GM19240 (cell line): ENCODE measurements at regions not wholly inside any gene's neighbourhood (a gene's known extent, or its start where the extent isn't known, plus 50 kb on each side); places are given as distances from the start of the nearest gene placed in this dataset.
"Not testable (repeated sequence)": the region's sequence is repeated elsewhere in the genome, so short reads cannot be mapped to it uniquely, and the experiment has no call there.

ENCODE experiments used
- DNase-seq: peaks from one replicate; pipeline ENCODE4 v3.0.0; 2011; ENCODE audit warnings: low spot score; ENCODE audit not compliant: insufficient read length

DNA sequence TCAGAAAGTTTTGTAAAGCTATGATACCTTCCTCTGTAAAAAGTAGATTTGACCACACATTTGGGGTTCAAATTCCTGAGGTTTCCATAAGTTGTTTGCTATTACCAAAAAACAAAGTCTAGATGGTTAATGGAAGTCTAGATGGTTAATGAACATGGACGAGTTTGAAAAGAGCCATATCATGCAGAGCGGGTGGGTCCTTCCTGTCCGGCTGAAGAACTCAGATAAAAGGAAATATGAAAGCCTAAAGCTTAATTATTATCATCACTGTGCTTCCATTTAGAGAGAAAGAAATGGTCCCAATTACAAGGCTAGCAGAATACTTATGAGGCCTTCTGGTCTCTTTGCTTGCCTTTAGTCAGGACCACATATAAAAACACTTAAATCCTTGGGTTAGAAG is 132.1 kb upstream of the SATB1 start:
- DNase-seq = no peak

- no peak for DNase-seq
Measured at GRCh38 chr3:18556503-18557135, 131.5 kb upstream of the SATB1 start.

DNA sequence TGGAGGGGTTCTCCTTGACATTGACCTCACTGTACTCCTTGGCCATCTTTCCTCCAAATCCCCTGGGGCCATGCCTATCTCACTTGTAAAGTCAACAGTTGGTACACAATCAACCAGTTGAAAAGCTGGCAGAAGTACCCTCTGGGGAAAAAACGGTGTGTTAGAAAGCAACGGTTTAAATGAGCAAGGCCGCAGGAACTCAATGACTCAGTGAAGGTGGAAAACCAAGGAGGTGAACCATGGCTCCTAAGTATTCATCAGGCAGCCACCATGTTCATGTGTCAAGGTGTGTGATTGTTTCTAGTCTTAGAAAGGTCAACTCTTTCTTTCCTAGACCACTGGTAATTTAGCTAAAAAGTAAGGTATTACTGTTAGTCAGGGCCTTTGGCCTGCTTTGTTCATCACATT is 130.9 kb upstream of the SATB1 start:
- no peak for DNase-seq

GRCh38 chr3:18552579-18553105 is 127.5 kb upstream of the SATB1 start:
- DNase-seq = not testable (repeated sequence)

DNA sequence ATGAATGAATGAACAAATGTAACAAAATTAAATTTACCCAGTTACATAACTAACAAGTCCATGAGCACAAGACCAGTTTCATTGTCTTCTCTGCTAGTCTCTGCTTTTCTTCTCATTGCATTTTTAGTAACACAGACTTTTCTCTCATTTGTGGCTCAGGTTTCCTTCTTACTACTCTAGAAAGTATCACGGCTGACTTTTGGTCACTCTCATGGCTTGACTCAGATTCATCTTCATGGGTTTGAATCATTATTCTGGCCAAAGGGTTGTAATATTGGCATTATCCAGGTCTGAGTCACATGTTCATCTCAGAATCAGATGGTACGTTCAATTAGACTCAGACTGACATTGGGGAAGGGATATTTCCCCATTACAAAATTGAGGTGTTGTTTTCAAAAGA is 121.5 kb upstream of the SATB1 start:
- DNase-seq = no peak

DNA sequence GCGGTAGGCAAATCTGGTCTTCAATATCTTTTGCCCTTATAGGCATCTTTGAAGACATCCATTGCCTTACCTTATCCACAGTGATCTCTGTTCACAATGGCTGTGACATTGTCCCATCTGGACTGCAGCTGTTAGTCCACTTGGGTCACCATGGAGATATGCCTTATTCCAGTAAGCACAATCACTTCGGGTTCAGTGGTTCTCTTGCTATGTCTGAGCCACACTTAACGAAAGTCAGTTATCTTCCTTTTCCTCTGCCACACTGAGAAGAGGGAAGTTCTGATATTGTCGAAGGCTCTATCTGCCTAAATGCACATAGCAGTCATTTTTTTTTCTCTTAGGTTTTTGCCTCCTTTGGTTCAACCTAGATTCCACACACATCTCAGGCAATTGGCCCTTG is 119.0 kb upstream of the SATB1 start:
- no peak for DNase-seq

DNA sequence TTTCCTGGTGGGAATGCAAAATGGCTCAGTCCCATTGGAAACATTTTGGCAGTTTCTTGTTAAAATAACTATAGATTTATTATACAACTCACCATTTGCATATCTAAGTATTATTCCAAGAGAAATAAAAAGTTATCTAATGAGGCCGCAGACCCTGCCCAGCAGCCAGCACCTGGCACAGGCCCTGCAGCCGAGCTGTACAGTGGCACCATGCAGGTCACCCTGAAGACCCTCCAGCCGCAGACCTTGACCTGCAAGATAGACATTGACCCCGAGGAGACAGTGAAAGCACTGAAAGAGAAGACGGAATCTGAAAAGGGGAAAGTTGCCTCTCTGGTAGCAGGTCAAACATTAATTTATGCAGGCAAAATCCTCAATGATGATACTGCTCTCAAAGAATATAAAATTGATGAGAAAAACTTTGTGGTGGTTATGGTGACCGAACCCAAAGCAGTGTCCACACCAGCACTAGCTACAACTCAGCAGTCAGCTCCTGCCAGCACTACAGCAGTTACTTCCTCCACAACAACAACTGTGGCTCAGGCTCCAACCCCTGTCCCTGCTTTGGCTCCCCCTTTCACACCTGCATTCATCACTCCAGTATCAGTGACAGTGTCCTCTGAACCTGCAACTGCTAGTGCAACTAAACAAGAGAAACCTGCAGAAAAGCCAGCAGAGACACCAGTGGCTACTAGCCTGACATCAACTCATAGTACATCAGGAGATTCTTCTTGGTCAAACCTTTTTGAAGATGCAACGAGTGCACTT is 113.5 kb upstream of the SATB1 start:
- DNase-seq = no peak

GRCh38 chr3:18533039-18533438 is 107.9 kb upstream of the SATB1 start:
- no peak for DNase-seq

DNA sequence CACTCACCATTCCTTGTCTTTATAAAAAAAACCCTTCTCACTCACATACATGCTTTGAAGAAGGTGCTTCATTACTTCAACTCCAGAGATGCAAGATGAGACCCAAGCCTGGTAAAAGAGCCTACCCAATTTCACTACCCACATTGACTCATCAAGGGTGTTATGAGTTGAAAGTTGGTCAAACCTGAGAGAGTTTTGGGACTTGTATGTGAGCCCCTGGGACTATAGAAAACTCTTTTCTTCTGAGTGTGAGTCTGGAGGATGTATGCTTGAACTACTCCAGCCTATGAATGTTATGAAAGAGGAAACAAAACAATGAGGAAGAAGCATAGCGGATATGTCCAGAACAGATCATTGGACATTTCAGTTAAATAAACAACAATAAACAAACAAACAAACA is 106.5 kb upstream of the SATB1 start:
- DNase-seq = no peak

DNA sequence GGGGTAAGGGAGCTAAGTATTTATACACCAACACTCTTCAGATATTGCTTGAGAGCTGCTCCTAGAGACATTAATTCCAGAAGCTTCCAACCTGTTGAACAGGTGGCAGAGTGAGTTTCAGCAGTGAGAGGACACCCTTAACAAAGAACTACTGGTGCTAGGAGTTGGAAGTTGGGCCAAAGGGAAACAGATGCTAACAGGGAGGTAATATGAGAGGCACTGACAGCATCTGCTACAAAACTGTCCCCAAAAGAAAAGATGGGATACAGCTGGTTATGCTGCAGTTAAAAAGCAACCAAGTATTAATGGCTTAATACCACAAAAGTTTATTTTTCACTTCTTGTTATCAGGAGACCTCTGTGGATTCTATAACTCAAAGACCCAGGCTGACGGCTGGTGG is 104.5 kb upstream of the SATB1 start:
- no peak for DNase-seq

DNA sequence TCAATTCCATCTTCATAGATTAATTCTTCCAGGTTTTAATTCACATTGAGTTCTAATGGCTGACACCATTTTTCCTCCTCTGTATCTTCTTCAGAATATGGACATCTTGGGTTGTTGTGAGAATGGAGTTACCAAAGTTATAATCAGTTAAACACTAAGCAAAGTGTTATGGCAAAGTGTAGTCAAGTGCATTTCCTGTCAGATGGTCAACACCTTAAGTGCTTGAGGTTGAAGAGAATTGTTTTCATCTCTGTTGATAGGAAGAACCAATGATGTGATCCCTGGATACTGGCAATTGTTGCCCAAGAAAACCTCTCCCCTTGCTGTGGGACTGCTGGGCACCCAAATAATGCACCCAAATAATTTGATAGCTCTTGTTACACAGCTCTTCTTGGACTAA is 102.6 kb upstream of the SATB1 start:
- no peak for DNase-seq

DNA sequence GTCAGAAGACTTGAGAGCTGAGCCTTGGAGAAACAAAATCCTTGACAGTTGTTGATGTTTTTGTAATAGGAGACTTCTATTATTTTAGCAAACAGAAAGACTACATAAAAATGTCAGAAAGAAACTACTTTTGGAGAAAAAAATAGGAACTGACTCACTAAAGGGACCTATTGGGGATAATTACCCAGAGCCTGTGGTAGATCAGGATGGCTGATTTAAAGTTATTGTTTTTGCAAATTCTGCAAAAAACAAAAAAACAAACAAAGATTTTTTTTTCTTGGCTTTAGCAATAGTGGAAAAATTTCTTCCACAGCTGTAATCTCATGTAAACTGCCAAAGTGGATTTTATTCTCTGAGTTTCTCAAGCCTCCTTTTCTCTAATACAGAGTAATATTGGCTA is 101.5 kb upstream of the SATB1 start:
- no peak for DNase-seq

DNA sequence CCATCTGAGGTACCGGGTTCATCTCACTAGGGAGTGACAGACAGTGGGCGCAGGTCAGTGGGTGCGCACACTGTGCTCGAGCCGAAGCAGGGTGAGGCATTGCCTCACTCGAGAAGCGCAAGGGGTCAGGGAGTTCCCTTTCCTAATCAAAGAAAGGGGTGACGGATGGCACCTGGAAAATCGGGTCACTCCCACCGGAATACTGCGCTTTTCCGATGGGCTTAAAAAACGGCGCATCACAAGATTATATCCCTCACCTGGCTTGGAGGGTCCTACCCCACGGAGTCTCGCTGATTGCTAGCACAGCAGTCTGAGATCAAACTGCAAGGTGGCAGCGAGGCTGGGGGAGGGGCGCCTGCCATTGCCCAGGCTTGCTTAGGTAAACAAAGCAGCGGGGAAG is 91.0 kb upstream of the SATB1 start:
- not testable (repeated sequence) for DNase-seq

DNA sequence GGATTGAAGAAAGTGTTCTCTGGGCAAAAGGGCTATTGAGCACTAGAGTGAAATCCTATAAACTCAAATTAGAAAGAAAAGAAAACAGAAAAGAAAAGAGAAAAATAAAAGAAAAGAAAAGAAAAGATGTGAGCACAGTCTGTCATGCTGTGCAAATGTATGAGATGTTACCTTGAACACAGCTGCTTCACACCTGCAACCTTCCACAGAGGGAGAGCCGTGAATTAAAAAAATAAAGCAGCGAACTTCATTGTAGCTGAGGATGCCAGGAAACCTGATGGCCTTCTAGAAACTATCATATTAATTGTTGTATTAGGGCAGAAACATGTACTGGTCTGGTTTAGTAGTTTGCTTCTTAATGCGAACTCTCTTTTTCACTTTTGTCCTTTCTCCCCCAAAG is 88.0 kb upstream of the SATB1 start:
- DNase-seq = no peak

DNA sequence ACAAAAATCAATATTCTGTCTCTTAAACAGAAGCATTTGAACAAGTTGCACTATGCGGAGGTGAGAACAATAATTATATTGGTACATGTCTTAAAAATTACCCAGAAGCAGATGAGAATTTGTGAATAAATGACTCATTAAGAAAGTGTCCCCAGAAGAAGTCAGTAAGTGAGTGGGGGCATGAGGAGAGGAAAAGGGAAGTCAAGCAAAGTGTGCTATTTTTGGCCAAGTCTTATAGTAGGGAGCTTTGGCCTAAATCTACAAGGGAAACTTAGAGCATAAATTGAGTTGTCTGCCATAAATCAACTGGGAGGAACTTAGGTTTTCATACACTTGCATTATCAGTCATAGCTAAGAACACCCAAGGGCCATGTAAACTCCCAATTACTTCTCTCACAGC is 86.9 kb upstream of the SATB1 start:
- no peak for DNase-seq

DNA sequence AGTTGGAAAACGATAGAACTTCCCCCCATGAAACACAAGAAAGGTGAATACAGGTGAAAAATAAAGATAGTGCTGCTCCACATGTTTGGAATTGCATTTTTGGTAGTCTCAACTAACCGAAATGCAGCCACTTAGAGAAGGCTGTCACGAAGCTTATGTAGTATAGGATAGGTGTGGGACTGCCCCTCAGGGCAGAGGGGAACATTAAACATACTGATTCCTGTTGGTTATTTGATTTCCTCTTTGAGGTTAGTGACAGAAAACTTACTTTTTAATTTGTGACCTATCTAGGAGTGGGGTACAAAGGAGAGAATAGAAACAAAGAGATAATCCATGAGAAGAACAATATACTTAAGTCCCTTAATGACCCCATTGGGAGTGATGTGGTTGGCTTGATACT is 85.8 kb upstream of the SATB1 start:
- no peak for DNase-seq

DNA sequence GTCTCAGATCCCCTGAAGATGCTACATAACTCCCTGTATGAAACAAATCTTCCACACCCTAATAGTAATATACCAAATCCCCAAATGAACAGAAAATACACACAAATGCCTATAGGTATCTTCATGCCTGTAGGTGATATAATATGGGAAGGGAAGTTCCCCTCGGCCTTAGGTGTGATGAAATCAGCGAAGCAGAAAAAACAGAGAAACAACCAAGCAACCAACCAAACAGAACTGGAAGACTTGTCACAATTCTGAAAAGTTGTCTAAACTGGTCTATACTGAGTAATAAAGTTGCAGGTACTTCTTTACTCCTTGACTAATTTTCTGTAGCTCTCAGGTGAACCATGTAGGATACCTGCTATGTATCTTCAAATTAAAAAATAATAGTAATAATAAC is 82.2 kb upstream of the SATB1 start:
- no peak for DNase-seq

- no peak for DNase-seq
Measured at GRCh38 chr3:18505056-18505455, 79.9 kb upstream of the SATB1 start.

DNA sequence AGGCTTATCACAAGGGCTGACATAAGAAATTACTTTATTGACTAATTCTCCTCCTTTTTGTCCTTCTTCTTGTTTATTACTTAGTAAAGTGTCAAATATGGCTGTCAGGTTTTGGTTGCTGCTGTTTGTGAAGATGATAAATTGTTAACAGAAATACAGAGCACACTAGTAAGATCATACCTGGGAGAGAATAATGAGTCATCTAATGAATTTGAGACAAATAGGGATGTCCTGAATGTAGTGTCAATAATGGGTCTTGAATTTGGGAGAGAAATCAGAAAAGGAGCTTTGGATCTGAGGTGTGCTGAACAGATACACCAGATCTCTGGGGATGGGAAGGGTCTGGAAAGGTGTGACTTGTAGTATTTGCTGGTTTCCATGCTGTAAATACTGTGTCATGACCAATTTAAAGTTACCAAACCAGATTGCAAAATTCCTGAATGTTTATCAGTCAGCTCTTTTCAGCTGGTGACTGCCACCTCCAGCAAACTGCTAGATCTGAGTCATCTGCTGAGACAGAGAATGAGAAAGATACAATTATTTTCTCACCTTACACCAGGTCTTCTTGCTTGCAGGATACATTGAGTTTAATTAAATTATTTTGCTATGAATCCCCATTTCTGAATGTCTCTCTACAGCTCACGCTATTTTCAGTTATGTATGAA is 76.7 kb upstream of the SATB1 start:
- no peak for DNase-seq

DNA sequence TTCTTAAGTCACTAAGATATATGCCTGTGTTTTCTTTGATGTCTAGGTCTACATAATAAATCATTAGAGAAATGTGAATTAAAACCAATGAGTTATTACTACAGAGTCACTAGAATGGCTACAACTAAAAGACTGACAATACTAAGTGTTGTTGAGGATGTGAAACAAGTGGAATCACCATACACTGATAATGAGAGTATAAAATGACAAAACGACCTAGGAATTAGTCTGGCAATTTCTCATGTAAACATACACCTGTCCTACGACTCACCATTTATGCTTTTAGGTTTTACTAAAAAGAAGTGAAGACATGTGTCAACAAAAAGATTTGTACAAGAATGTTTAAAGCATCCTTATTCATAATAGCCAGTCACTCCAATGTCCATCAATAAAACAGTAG is 75.2 kb upstream of the SATB1 start:
- no peak for DNase-seq

DNA sequence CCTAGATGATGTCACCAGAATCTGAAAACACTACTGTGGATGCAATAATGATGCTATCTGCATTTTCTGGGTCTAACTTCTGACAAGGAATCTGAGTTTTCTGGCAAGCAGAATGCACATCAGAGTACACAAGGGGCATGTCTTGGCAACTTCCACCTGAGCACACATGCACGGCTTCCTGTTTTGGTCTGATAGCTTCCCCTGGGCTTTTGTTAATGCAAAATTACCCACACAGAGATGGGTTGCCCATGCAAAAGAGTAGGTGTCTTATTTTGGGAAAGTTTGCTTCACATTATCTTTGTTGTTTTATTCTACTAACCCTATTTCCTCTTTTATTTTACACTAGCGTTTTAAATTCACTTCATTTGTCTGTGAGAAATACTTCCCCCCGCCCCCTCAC is 74.2 kb upstream of the SATB1 start:
- DNase-seq = no peak

DNA sequence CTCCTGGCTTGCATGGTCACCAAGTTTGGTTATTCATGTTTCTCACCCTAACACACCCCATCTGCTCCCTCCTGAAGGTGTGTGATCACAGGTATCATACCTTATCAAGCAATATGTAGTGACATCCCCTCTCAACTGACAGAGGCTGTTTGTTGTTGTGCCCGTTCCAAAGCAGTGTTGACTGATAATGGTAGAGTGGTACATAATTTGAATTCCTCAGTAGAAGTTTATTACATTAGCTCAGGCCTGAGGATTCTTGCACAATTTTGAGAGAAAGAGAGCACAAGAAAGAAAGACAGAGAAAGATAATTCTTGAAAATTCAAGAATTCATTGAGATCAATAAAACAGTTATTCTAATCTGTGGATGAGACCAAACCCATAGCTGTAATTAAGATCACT is 69.1 kb upstream of the SATB1 start:
- no peak for DNase-seq

GRCh38 chr3:18489939-18490338 is 64.8 kb upstream of the SATB1 start:
- no peak for DNase-seq
